ENCODE measurements at regions not wholly inside any gene's neighbourhood (a gene's known extent, or its start where the extent isn't known, plus 50 kb on each side); places are given as distances from the start of the nearest gene placed in this dataset.
A peak's percentile ranks its signal among the peaks of the same experiment; 100 is the strongest.
"Not testable (repeated sequence)": the region's sequence is repeated elsewhere in the genome, so short reads cannot be mapped to it uniquely, and the experiment has no call there.

DNA sequence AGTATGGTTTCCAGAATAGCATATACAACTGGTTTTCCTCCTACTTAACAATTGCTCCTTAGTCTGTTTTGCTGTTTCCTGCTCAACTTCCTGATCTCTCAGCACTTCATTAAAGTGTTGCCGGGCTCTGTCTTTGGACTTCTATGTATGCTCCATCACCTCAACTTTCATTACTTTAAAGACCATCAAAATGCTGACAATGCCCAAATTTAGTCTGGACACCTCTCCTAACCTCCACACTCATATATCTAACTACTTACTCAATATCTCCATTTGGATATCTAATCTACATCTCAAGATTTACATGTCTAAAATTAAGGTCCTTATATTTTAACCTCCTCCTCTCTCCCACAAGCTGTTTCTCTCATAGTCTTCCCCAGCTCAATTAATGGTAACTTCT is 54.4 kb upstream of the LGR5 start:
- TF ChIP-seq CTCF (IDR thresholded peaks at IDR 0.05; ENCODE audit: low read depth, low read length): no peak
- TF ChIP-seq MAX (IDR thresholded peaks at IDR 0.05; ENCODE audit: low read depth, low read length): no peak
- TF ChIP-seq POLR2A (IDR thresholded peaks at IDR 0.05; ENCODE audit: extremely low read depth, insufficient read length): no peak
- no peak for TF ChIP-seq MYC (IDR thresholded peaks at IDR 0.05; ENCODE audit: low read depth, low read length)
- no peak overlapping the region for H3K4me3 ChIP-seq (ENCODE audit: low read depth, low read length)
- no peak for DNase-seq (ENCODE audit: low read depth)

DNA sequence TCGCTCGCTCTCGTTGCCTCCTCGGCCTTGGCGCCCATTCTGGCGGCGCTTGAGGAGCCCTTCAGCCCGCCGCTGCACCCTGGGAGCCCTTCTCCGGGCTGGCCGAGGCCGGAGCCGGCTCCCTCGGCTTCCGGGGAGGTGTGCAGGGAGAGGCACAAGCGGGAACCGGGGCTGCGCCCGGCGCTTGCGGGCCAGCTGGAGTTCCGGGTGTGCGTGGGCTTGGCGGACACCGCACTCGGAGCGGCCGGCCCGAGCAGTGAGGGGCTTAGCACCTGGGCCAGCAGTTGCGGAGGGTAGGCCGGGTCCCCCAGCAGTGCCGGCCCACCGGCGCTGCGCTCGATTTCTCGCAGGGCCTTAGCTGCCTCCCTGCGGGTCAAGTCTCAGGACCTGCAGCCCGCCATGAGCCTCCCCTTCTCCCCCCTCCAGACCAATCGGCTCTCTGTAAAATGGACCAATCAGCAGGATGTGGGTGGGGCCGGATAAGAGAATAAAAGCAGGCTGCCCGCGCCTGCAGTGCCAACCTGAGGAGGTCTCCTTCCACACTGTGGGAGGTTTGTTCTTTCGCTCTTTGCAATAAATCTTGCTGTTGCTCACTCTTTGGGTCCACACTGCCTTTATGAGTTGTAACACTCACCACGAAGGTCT is 62.8 kb upstream of the LGR5 start:
- not testable (repeated sequence) for H3K4me3 ChIP-seq (ENCODE audit: low read depth, low read length); DNase-seq (ENCODE audit: low read depth)

DNA sequence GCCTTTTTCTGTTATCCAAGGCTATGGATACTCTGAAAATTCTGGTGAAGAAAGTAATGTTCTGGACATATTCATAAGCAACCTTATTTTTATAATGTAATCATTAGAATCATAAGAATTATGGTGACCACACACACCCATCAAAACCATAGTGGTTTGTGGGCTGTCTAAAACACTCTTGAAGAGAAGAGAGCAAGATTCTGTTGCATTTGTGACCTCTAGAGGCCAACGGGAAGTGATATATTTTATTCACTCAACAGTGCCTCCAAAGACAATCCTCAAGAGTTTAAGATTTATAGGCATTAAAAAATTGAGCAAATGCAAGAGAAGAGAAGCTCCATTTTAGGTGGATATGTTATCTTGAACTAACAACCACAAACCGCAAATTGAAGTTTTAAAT is 68.5 kb upstream of the LGR5 start:
- no peak for TF ChIP-seq MAX (IDR thresholded peaks at IDR 0.05; ENCODE audit: low read depth, low read length)
- no peak for TF ChIP-seq POLR2A (IDR thresholded peaks at IDR 0.05; ENCODE audit: extremely low read depth, insufficient read length)
- no peak for TF ChIP-seq MYC (IDR thresholded peaks at IDR 0.05; ENCODE audit: low read depth, low read length)
- TF ChIP-seq CTCF (IDR thresholded peaks at IDR 0.05; ENCODE audit: low read depth, low read length): no peak
- H3K4me3 ChIP-seq (ENCODE audit: low read depth, low read length): no peak overlapping the region
- peak; percentile 28 for DNase-seq (ENCODE audit: low read depth)

GRCh38 chr12:71360013-71360412 is 79.6 kb upstream of the LGR5 start:
- H3K4me3 ChIP-seq (ENCODE audit: low read depth, low read length): no peak overlapping the region
- TF ChIP-seq POLR2A (IDR thresholded peaks at IDR 0.05; ENCODE audit: extremely low read depth, insufficient read length) (no peak), MAX (IDR thresholded peaks at IDR 0.05; ENCODE audit: low read depth, low read length) (no peak), MYC (IDR thresholded peaks at IDR 0.05; ENCODE audit: low read depth, low read length) (no peak), CTCF (IDR thresholded peaks at IDR 0.05; ENCODE audit: low read depth, low read length) (no peak)
- DNase-seq (ENCODE audit: low read depth): no peak

GRCh38 chr12:71356569-71356968 is 83.0 kb upstream of the LGR5 start:
- TF ChIP-seq CTCF (IDR thresholded peaks at IDR 0.05; ENCODE audit: low read depth, low read length) (no peak), POLR2A (IDR thresholded peaks at IDR 0.05; ENCODE audit: extremely low read depth, insufficient read length) (no peak), MYC (IDR thresholded peaks at IDR 0.05; ENCODE audit: low read depth, low read length) (no peak), MAX (IDR thresholded peaks at IDR 0.05; ENCODE audit: low read depth, low read length) (no peak)
- H3K4me3 ChIP-seq (ENCODE audit: low read depth, low read length): no peak overlapping the region
- no peak for DNase-seq (ENCODE audit: low read depth)

GRCh38 chr12:71354871-71355270 is 84.7 kb upstream of the LGR5 start:
- peak; percentile 81 for DNase-seq (ENCODE audit: low read depth)
- TF ChIP-seq MAX (IDR thresholded peaks at IDR 0.05; ENCODE audit: low read depth, low read length) (no peak), CTCF (IDR thresholded peaks at IDR 0.05; ENCODE audit: low read depth, low read length) (no peak), POLR2A (IDR thresholded peaks at IDR 0.05; ENCODE audit: extremely low read depth, insufficient read length) (no peak), MYC (IDR thresholded peaks at IDR 0.05; ENCODE audit: low read depth, low read length) (no peak)
- H3K4me3 ChIP-seq (ENCODE audit: low read depth, low read length): no peak overlapping the region

Data from NB4 (cell line).